Liver (tissue), 8 donors: ENCODE measurements at regions not wholly inside any gene's neighbourhood (a gene's known extent, or its start where the extent isn't known, plus 50 kb on each side); places are given as distances from the start of the nearest gene placed in this dataset.

Experiments used
- DNase-seq: peaks from one replicate; pipeline ENCODE4 v3.0.0-alpha.2; 2017; ENCODE audit warnings: low spot score
- H3K27ac ChIP-seq, 2 donors: one replicate each; pipeline ENCODE4 v1.7.0; 2013; ENCODE audit warnings: inconsistent platforms in 2 of 2, low read length in 2 of 2, control low read depth in 1 of 2, low read depth in 1 of 2, mild to moderate bottlenecking in 1 of 2
- H3K27me3 ChIP-seq, 4 donors: one replicate each; pipeline versions ENCODE4 v1.6.1 to v1.7.0; 2013; ENCODE audit warnings: low read length in 3 of 4, inconsistent platforms in 1 of 4, mild to moderate bottlenecking in 1 of 4, moderate library complexity in 1 of 4; ENCODE audit not compliant: control insufficient read depth in 4 of 4, insufficient read depth in 4 of 4
- H3K36me3 ChIP-seq, 4 donors: one replicate each; pipeline versions ENCODE4 v1.6.1 to v1.7.0; 2013; ENCODE audit warnings: low read length in 3 of 4, mild to moderate bottlenecking in 3 of 4, low read depth in 1 of 4, moderate library complexity in 1 of 4; ENCODE audit not compliant: control insufficient read depth in 4 of 4, insufficient read depth in 3 of 4
- H3K4me1 ChIP-seq, 4 donors: one replicate each; pipeline versions ENCODE4 v1.6.1 to v1.7.0; 2013; ENCODE audit warnings: low read length in 3 of 4, mild to moderate bottlenecking in 3 of 4, moderate library complexity in 1 of 4; ENCODE audit not compliant: control insufficient read depth in 4 of 4, insufficient read depth in 4 of 4
- H3K4me3 ChIP-seq, 3 donors: one replicate each; pipeline versions ENCODE4 v1.6.1 to v1.7.0; 2013; ENCODE audit warnings: low read length in 3 of 3, control low read depth in 1 of 3, low read depth in 1 of 3, mild to moderate bottlenecking in 1 of 3
- H3K9ac ChIP-seq, 2 donors: one replicate each; pipeline ENCODE4 v1.7.0; 2013; ENCODE audit warnings: low read length in 2 of 2, mild to moderate bottlenecking in 2 of 2, moderate library complexity in 2 of 2, control low read depth in 1 of 2, low read depth in 1 of 2
- H3K9me3 ChIP-seq, 4 donors: one replicate each; pipeline versions ENCODE4 v1.6.1 to v1.7.0; 2013; ENCODE audit warnings: low read length in 3 of 4; ENCODE audit not compliant: control insufficient read depth in 4 of 4
- EGR1 ChIP-seq, 2 donors: IDR thresholded peaks; 2 replicates each; pipeline ENCODE4 v1.6.1; 2016 to 2018; ENCODE audit warnings: antibody characterized with exemption in 2 of 2, low read depth in 2 of 2
- FOXA1 ChIP-seq: IDR thresholded peaks from 2 replicates; pipeline ENCODE4 v1.6.1; 2016; ENCODE audit warnings: antibody characterized with exemption
- GABPA ChIP-seq, 2 donors: IDR thresholded peaks in 1 of 2; conservative IDR thresholded peaks in 1 of 2; 2 replicates each; pipeline ENCODE4 v1.6.1; 2016; ENCODE audit warnings: antibody characterized with exemption in 2 of 2, mild to moderate bottlenecking in 1 of 2, moderate library complexity in 1 of 2
- HNF4A ChIP-seq, 2 donors: conservative IDR thresholded peaks; 2 replicates each; pipeline ENCODE4 v1.6.1; 2016; ENCODE audit warnings: antibody characterized with exemption in 2 of 2, mild to moderate bottlenecking in 2 of 2
- HNF4G ChIP-seq: IDR thresholded peaks from 2 replicates; pipeline ENCODE4 v1.6.1; 2016; ENCODE audit warnings: antibody characterized with exemption
- JUND ChIP-seq, 2 donors: IDR thresholded peaks; 2 replicates each; pipeline ENCODE4 v1.6.1; 2016; ENCODE audit warnings: antibody characterized with exemption in 2 of 2
- NR2F2 ChIP-seq: IDR thresholded peaks from 2 replicates; pipeline ENCODE4 v1.6.1; 2016; ENCODE audit warnings: antibody characterized with exemption
- RXRA ChIP-seq, 2 donors: IDR thresholded peaks; 2 replicates each; pipeline ENCODE4 v1.6.1; 2017 to 2018; ENCODE audit warnings: antibody characterized with exemption in 2 of 2, mild to moderate bottlenecking in 1 of 2
- SP1 ChIP-seq: IDR thresholded peaks from 2 replicates; pipeline ENCODE4 v1.6.1; 2018; ENCODE audit warnings: antibody characterized with exemption, mild to moderate bottlenecking
- TAF1 ChIP-seq: conservative IDR thresholded peaks from 2 replicates; pipeline ENCODE4 v1.6.1; 2016; ENCODE audit warnings: antibody characterized with exemption, mild to moderate bottlenecking
- YY1 ChIP-seq: IDR thresholded peaks from 2 replicates; pipeline ENCODE4 v1.6.1; 2016; ENCODE audit warnings: antibody characterized with exemption, mild to moderate bottlenecking
- WGBS: extraction: QIAGEN DNeasy Blood & Tissue Kit; methylation state at CpG from one replicate; pipeline ENCODE4 v1.1.7; 2013; 5-methylcytosine and 5-hydroxymethylcytosine counted together
- TF ChIP-seq, protein P1 (sequence below): IDR thresholded peaks from 2 replicates; pipeline ENCODE4 v1.6.1; 2016; ENCODE audit warnings: antibody characterized with exemption
- TF ChIP-seq, protein P2 (sequence below): IDR thresholded peaks from 2 replicates; pipeline ENCODE4 v1.6.1; 2016; ENCODE audit warnings: antibody characterized with exemption
- TF ChIP-seq, protein P3 (sequence below): IDR thresholded peaks from 2 replicates; pipeline ENCODE4 v1.6.1; 2016; ENCODE audit warnings: antibody characterized with exemption, mild to moderate bottlenecking
- TF ChIP-seq, protein P4 (sequence below): IDR thresholded peaks from 2 replicates; pipeline ENCODE4 v1.6.1; 2016; ENCODE audit warnings: antibody characterized with exemption
- TF ChIP-seq, protein P5 (sequence below): fragments of 150-350 bp; IDR thresholded peaks from 2 replicates; pipeline ENCODE4 v1.5.1; 2017; ENCODE audit warnings: improper control_type of control experiment, low read depth, low read length; ENCODE audit not compliant: missing input control
- donor health status: healthy.
- donor health status: healthy.
- donor health status: healthy.
- donor health status: healthy.
- donor health status: healthy.

GRCh38 chr2:236342507-236342906 is 78.3 kb upstream of the ASB18 start:
- Histone ChIP-seq H3K9me3 (no peaks in the 10 kb centered on the region), H3K36me3 (no peaks in the 10 kb centered on the region), H3K9ac (no peak overlapping the region), H3K4me3 (no peak overlapping the region), H3K27ac (no peak overlapping the region), H3K4me1 (peaks cover 1 to 6% (median 3%) of the 10 kb centered on the region in 4 donors), H3K27me3 (no peaks in the 10 kb centered on the region)
- 93% methylated on average over 10 of the region's 10 CpGs for WGBS
- TF ChIP-seq, protein P1, sequence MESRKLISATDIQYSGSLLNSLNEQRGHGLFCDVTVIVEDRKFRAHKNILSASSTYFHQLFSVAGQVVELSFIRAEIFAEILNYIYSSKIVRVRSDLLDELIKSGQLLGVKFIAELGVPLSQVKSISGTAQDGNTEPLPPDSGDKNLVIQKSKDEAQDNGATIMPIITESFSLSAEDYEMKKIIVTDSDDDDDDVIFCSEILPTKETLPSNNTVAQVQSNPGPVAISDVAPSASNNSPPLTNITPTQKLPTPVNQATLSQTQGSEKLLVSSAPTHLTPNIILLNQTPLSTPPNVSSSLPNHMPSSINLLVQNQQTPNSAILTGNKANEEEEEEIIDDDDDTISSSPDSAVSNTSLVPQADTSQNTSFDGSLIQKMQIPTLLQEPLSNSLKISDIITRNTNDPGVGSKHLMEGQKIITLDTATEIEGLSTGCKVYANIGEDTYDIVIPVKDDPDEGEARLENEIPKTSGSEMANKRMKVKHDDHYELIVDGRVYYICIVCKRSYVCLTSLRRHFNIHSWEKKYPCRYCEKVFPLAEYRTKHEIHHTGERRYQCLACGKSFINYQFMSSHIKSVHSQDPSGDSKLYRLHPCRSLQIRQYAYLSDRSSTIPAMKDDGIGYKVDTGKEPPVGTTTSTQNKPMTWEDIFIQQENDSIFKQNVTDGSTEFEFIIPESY = no peak
- TF ChIP-seq FOXA1 (no peak), RXRA (IDR thresholded peaks at IDR 0.05) (no peak), NR2F2 (no peak), JUND (IDR thresholded peaks at IDR 0.05) (no peak), HNF4A (conservative IDR thresholded peaks at IDR 0.05) (no peak), EGR1 (IDR thresholded peaks at IDR 0.05; ENCODE audit: low read depth in 2 of 2) (no peak), YY1 (no peak), TAF1 (no peak)
- TF ChIP-seq, protein P2, sequence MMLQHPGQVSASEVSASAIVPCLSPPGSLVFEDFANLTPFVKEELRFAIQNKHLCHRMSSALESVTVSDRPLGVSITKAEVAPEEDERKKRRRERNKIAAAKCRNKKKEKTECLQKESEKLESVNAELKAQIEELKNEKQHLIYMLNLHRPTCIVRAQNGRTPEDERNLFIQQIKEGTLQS = no peak
- TF ChIP-seq, protein P3, sequence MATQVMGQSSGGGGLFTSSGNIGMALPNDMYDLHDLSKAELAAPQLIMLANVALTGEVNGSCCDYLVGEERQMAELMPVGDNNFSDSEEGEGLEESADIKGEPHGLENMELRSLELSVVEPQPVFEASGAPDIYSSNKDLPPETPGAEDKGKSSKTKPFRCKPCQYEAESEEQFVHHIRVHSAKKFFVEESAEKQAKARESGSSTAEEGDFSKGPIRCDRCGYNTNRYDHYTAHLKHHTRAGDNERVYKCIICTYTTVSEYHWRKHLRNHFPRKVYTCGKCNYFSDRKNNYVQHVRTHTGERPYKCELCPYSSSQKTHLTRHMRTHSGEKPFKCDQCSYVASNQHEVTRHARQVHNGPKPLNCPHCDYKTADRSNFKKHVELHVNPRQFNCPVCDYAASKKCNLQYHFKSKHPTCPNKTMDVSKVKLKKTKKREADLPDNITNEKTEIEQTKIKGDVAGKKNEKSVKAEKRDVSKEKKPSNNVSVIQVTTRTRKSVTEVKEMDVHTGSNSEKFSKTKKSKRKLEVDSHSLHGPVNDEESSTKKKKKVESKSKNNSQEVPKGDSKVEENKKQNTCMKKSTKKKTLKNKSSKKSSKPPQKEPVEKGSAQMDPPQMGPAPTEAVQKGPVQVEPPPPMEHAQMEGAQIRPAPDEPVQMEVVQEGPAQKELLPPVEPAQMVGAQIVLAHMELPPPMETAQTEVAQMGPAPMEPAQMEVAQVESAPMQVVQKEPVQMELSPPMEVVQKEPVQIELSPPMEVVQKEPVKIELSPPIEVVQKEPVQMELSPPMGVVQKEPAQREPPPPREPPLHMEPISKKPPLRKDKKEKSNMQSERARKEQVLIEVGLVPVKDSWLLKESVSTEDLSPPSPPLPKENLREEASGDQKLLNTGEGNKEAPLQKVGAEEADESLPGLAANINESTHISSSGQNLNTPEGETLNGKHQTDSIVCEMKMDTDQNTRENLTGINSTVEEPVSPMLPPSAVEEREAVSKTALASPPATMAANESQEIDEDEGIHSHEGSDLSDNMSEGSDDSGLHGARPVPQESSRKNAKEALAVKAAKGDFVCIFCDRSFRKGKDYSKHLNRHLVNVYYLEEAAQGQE = no peak
- TF ChIP-seq, protein P4, sequence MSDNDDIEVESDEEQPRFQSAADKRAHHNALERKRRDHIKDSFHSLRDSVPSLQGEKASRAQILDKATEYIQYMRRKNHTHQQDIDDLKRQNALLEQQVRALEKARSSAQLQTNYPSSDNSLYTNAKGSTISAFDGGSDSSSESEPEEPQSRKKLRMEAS = no peak
- no peak for DNase-seq

GRCh38 chr2:236342951-236343350 is 78.7 kb upstream of the ASB18 start:
- H3K9ac ChIP-seq = no peak overlapping the region
- no peaks in the 10 kb centered on the region for H3K9me3 ChIP-seq
- peaks cover under 1 to 3% (median 3%) of the 10 kb centered on the region in 4 donors for H3K4me1 ChIP-seq
- TF ChIP-seq, protein P5, sequence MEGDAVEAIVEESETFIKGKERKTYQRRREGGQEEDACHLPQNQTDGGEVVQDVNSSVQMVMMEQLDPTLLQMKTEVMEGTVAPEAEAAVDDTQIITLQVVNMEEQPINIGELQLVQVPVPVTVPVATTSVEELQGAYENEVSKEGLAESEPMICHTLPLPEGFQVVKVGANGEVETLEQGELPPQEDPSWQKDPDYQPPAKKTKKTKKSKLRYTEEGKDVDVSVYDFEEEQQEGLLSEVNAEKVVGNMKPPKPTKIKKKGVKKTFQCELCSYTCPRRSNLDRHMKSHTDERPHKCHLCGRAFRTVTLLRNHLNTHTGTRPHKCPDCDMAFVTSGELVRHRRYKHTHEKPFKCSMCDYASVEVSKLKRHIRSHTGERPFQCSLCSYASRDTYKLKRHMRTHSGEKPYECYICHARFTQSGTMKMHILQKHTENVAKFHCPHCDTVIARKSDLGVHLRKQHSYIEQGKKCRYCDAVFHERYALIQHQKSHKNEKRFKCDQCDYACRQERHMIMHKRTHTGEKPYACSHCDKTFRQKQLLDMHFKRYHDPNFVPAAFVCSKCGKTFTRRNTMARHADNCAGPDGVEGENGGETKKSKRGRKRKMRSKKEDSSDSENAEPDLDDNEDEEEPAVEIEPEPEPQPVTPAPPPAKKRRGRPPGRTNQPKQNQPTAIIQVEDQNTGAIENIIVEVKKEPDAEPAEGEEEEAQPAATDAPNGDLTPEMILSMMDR = no peak
- TF ChIP-seq, protein P2 = no peak
- TF ChIP-seq, protein P3 = no peak
- TF ChIP-seq TAF1 (no peak), FOXA1 (no peak), YY1 (no peak), HNF4G (no peak), JUND (IDR thresholded peaks at IDR 0.05) (no peak), GABPA (IDR thresholded peaks at IDR 0.05 in 1 of 2, conservative IDR thresholded peaks at IDR 0.05 in 1 of 2) (no peak), EGR1 (IDR thresholded peaks at IDR 0.05; ENCODE audit: low read depth in 2 of 2) (no peak), NR2F2 (no peak), SP1 (no peak)
- TF ChIP-seq, protein P1 = no peak
- TF ChIP-seq, protein P4 = no peak
- no peaks in the 10 kb centered on the region for H3K36me3 ChIP-seq
- H3K4me3 ChIP-seq = no peak overlapping the region
- 90% methylated on average over 12 of the region's 12 CpGs for WGBS
- no peaks in the 10 kb centered on the region for H3K27me3 ChIP-seq
- no peak for DNase-seq
- no peak overlapping the region for H3K27ac ChIP-seq
